ENCODE measurements at regions not wholly inside any gene's neighbourhood (a gene's known extent, or its start where the extent isn't known, plus 50 kb on each side); places are given as distances from the start of the nearest gene placed in this dataset.
"Not testable (repeated sequence)": the region's sequence is repeated elsewhere in the genome, so short reads cannot be mapped to it uniquely, and the experiment has no call there.

- DNase-seq (ENCODE audit: low read depth), result no peak
Observed at GRCh38 chr7:114806590-114807162, 115.2 kb upstream of the MDFIC start.

DNA sequence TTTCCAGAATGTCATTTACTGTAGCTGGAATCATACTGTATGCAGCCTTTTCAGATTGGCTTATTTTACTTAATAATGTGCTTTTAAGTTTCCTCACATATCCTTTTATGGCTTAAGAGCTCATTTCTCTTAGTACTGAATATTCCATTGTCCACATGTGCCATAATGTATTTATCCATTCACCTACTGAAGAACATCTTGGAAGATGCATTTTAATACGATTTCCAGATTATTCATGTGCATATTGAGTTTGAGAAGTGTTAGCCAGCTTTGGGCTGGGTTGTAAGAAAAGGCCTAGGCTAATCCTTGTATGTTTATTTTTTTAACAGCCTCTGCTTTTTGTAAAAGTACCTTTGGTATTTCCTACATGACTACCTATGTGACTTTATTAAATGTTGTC lies 109.3 kb upstream of the MDFIC start:
- no peak for DNase-seq (ENCODE audit: low read depth)

GRCh38 chr7:114813624-114814023 lies 108.3 kb upstream of the MDFIC start:
- DNase-seq (ENCODE audit: low read depth), result no peak

DNA sequence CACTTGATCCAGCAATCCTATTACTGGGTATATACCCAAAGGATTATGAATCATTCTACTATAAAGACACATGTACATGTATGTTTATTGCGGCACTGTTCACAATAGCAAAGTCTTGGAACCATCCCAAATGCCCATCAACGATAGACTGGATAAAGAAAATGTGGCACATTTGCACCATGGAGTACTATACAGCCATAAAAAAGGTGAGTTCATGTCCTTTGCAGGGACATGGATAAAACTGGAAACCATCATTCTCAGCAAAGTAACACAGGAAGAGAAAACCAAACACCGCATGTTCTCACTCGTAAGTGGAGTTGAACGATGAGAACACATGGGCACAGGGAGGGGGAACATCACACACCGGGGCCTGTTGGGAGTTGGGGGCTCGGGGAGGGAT lies 104.9 kb upstream of the MDFIC start:
- DNase-seq (ENCODE audit: low read depth), result not testable (repeated sequence)

GRCh38 chr7:114818501-114818900 lies 103.4 kb upstream of the MDFIC start:
- peak; percentile 46 for DNase-seq (ENCODE audit: low read depth)

GRCh38 chr7:114819616-114820362 lies 102.1 kb upstream of the MDFIC start:
- peak; percentile 91 for DNase-seq (ENCODE audit: low read depth)

GRCh38 chr7:114821030-114821900 lies 100.6 kb upstream of the MDFIC start:
- no peak for DNase-seq (ENCODE audit: low read depth)

- DNase-seq (ENCODE audit: low read depth), result no peak
Observed at GRCh38 chr7:114822131-114822530, 99.8 kb upstream of the MDFIC start.

DNA sequence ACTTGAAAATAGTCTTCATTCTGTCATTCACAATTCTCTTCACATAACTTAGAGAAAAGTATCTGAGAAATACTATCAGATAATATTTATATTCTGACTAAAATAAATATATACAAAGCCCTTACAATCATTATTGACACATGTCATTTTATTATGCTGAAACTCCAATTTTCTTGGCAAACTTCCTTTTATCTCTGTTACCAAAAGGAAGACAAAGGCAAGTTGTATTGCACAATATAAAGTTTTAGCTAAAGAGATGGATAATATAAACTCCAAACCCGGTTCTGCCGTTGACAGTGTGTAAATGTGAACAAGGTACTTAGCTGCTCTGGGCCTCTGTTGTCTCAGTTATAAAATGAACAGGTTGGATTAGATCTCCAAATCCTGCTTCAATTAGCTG lies 99.0 kb upstream of the MDFIC start:
- DNase-seq (ENCODE audit: low read depth), result no peak

DNA sequence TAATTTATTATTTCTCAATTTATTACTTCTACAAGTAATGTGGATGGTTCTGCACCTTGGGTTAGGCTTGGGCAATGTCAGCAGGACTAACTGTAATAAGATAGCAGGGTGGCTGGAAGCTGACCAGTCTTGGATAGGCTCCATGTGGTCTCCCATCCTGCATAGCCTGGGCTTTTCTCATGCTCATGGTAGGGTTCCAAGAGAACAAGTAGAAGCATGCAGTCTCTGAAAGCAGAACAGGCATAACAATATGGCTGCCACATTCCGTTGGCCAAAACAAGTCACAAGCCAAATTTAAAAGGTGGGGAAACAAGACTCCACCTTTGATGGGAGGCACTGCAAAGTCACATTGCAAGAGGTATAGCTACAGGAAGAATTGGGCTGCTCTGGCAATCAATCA lies 98.6 kb upstream of the MDFIC start:
- no peak for DNase-seq (ENCODE audit: low read depth)

DNA sequence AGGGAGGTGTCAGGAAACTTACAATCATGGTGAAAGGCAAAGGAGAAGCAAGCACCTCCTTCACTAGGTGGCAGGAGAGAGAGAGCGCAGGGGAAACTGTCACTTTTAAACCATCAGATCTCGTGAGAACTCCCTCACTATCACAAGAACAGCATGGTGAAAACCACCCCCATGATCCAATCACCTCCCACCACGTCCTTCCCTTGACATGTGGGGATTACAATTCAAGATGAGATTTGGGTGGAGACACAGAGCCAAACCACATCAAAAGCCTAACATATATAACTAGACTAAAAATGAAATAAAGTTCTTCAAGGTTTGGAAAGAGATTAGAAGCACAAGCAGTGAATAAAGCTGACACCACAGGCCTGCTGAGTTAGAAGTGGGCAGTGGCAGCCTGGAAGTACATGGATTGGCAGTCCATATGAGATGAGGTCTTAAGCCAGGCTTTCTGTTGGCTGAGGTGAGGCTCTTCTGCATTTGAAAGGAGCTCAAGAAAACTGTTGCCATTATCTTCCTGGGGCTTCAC lies 96.4 kb upstream of the MDFIC start:
- DNase-seq (ENCODE audit: low read depth), result no peak

GRCh38 chr7:114830952-114831351 lies 90.9 kb upstream of the MDFIC start:
- DNase-seq (ENCODE audit: low read depth), result no peak

DNA sequence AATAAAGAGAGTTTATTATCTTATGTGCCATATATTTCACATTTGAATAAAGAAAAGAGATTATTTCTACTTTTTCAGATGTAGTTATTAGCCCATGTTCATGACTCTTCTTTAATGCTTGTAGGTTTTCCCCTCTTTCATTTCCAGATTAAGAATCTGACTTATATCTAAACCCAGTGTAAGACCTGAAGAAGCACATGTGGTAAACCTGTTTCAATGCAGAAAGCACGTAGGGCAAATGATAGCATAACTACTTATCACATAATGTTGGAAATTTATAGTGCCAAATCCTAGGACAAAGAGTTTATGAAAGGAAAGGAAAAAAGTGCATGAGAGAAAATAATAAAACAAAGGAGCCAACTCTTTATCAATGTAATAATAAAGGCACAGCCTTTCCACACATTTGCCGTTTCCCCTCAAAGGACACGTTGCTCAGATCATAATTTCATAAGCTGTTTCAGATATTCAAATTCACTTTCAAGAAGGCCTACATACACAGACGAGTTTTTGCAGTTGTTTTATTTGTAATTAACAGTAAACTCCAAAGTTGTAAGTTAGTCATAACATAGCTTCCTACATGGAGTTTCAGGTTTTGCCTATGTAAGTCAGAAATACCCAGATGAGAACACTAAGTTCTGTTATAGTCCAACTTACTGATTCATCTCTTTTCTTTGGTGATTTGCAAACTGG lies 88.8 kb upstream of the MDFIC start:
- DNase-seq (ENCODE audit: low read depth), result no peak

DNA sequence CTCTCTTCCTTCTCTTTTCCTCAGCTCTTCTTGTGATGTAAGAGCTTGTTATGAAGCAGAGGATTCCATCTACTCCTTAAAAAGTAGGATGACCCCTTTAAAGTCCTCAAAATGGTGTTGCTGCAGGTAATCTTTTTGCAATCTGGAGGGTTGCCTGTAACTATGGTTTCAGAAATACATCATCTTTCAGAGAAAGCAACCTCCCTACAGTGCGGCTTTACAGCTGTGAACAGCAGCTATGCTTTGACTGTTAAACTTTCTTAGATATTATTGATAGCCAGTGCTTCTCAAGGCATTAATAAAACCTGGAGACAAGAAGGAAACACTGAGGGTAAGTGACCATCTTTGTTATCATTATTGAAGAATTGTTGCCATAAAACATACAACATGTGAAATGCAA lies 86.6 kb upstream of the MDFIC start:
- DNase-seq (ENCODE audit: low read depth), result no peak

DNA sequence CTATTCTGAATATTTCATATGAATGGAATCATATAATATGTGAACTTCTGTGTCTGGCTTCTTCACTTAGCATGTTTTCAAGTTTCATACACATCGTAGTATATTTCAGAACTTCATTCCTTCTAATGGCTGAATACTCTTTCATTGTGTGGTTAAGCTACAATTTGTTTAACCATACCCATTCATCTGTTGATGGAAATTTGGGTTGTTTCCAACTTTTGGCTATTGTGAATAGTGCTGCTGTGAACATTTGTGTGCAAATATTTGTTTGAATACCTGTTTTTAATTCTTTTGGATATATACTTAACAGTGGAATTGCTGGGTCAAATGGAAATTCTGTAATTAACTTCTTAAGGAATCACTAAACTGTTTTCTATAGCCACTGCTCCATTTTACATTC lies 86.0 kb upstream of the MDFIC start:
- DNase-seq (ENCODE audit: low read depth), result no peak

DNA sequence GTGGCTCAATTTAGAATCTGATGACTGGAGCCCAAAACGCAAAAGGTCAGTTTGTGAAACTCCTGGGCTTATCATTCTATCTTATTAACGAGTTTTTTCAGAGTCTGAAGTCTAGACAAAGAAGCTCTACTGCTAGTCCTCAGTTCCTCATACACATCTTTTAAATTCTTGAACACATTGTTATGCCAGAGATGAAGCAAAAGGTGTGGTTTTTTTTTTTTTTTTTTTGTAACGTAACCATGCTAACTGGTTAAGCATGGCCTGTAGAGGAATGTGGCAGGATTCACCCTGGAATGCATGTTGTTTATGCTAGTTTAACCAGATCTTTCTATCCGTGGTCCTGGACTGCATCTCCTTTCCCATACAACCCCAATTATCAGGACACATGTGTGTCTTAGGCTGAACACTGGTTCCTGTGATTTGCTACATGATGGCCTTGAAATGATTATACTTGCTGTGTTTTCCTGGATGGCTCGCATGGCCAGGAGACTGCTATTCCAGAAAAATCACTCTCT lies 79.3 kb upstream of the MDFIC start:
- DNase-seq (ENCODE audit: low read depth), result no peak

DNA sequence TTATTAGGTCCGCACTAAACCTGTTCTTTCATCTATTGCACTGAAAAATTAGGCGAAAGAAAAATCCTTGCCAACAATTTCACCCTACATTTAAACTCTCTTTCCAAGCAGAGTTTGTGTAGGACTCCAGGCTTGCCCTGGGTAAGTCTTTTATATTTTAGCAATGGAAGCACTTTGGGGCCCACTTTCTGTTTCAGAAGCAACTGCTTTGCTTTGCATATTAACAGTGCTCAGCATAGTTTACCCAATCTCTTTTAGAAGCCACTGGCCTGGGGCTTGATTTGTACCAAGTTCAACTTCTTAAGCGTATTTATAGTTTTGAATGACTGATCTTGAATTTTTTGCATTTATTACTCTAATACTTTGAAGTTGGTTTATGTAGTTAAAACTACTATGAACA lies 78.8 kb upstream of the MDFIC start:
- no peak for DNase-seq (ENCODE audit: low read depth)

DNA sequence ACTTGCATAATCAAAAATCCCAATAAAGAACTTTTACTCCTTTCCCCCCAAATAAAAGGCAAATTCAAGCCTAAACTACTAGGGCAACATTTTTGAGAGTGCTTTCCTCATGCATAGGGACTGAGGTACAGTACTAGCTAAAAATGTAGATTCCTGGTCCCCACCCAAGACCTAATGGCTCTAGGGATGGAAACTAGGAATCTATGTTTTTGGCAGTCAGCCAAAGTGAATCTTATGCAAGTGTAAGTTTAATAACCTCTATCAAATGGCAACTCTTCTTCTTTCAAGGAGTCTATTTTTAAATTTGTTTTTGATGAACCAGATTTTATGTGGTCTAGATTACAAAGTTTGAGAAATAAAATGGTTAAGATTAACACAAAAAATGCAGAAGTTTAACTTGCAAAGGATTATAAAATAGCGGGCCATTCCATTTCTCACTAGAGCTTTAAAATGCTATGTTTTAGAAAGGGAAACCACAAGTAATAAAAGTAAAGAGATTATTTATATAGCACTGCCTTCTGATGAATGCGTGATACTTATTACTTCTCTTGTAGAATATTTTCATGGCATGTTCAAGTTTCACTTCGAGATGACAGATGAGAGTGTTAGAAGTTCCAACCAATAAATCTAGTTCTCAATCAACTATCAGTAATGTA lies 70.4 kb upstream of the MDFIC start:
- DNase-seq (ENCODE audit: low read depth), result no peak

DNA sequence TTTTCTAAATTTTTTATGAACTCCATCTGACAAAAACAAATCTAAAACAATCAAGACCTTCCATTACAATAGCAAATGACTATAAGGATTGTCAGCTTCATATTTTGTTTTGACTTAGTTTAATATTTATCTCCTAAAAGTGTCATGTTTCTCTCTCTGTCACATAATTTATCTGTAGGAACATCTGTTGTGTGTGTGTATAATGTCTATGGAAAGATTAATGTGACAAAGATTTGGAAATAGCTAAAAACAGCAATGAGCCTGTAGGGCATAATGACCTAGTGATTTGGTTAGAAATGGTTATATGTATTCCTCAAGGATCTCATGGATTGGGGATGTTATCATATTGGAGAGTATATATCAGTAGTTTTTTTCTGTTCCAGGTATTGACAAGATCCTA lies 69.6 kb upstream of the MDFIC start:
- DNase-seq (ENCODE audit: low read depth), result no peak

- DNase-seq (ENCODE audit: low read depth), result no peak
Observed at GRCh38 chr7:114853189-114853588, 68.7 kb upstream of the MDFIC start.

DNA sequence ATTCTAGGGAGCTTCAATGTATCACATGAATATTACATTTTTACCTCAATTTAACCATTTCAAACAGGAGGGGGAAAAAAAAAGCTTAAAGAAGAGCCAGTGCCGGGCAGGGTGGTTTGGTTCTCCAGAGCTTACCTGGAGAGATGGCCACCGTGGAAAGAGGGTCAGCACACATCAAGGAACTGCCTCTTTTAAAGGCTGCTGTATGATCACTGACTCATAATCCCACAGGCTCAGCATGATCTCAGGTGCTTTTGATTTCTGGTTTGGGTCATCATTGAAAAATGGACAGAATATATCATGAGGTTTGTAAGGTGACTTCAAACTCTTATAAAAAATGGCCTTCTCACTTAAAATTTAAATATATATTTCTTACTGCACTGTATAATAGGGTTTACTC lies 67.5 kb upstream of the MDFIC start:
- no peak for DNase-seq (ENCODE audit: low read depth)

DNA sequence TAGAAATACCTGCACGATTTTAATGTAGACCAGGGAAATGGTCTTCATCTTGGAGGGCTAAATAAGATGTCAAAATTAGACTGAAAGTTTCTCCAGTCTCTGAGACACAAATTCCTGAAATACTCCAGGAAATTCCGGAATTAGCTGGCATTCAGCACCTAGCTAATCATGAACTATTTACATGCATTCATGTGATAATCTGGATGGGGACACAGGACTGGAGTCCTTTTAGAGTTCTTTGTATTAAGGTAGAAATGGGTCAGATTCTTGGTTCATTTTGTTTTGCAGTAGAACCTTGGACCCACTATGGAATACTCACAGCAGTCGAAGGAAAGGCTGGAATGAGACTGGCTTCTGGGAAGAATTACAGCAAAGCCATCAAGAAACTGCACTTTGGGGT lies 65.3 kb upstream of the MDFIC start:
- no peak for DNase-seq (ENCODE audit: low read depth)

Data from non-pigmented ciliary epithelial cell (primary cell).